Chondrocyte (in vitro differentiated cells): ENCODE measurements at regions not wholly inside any gene's neighbourhood (a gene's known extent, or its start where the extent isn't known, plus 50 kb on each side); places are given as distances from the start of the nearest gene placed in this dataset.
A peak's percentile ranks its signal among the peaks of the same experiment; 100 is the strongest.

Experiments
- DNase-seq: peaks from one replicate; pipeline ENCODE4 v3.0.0; 2021; ENCODE audit warnings: mixed read lengths, low spot score
- H3K27ac Mint-ChIP-seq: one replicate; pipeline ENCODE4 v1.8.0; 2021; ENCODE audit warnings: mild to moderate bottlenecking, moderate library complexity, mixed read lengths; ENCODE audit not compliant: unreplicated experiment
- H3K27me3 Mint-ChIP-seq: 2 replicates; pipeline ENCODE4 v1.8.0; 2021; ENCODE audit warnings: low read depth, mixed read lengths
- H3K36me3 Mint-ChIP-seq: 2 replicates; pipeline ENCODE4 v1.8.0; 2021; ENCODE audit warnings: low read depth, mixed read lengths
- H3K4me1 Mint-ChIP-seq: 2 replicates; pipeline ENCODE4 v1.8.0; 2021; ENCODE audit warnings: low read depth, mild to moderate bottlenecking, mixed read lengths
- H3K4me3 Mint-ChIP-seq: one replicate; pipeline ENCODE4 v1.8.0; 2021; ENCODE audit warnings: mild to moderate bottlenecking, moderate library complexity, mixed read lengths; ENCODE audit not compliant: unreplicated experiment
- H3K9me3 Mint-ChIP-seq: 2 replicates; pipeline ENCODE4 v1.8.0; 2021; ENCODE audit warnings: low read depth, mixed read lengths
- TF ChIP-seq, protein P1 (sequence below): fragments of 200-600 bp; sonication (generic); IDR thresholded peaks from 2 replicates; pipeline ENCODE4 v1.5.0; 2021; ENCODE audit warnings: antibody characterized with exemption, mild to moderate bottlenecking, moderate library complexity

DNA sequence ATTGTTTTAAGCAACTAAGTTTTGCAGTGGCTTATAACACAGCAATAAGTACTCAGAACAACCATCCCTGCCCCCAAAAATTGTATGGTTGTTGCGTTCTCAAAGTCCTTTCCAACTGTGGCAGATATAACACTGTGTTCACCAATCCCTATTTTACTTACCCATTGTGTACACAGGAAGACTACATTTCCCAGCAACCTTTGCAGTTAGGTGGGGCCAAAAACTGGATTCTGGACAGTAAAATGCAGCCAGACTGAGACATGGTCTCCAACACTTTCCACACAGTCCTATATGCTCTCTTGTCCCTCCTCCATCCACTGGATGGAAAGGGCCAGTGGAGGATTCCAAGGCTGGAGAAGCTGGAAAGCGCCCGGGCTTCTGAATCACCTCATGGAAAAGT is 523.6 kb downstream of the BCOR start:
- peaks cover 14% of the 10 kb centered on the region for H3K27me3 Mint-ChIP-seq
- H3K4me1 Mint-ChIP-seq, result peaks cover 15% of the 10 kb centered on the region
- H3K9me3 Mint-ChIP-seq, result peaks cover 7% of the 10 kb centered on the region
- no peak for DNase-seq
- no peak overlapping the region for H3K4me3 Mint-ChIP-seq
- TF ChIP-seq, protein P1, sequence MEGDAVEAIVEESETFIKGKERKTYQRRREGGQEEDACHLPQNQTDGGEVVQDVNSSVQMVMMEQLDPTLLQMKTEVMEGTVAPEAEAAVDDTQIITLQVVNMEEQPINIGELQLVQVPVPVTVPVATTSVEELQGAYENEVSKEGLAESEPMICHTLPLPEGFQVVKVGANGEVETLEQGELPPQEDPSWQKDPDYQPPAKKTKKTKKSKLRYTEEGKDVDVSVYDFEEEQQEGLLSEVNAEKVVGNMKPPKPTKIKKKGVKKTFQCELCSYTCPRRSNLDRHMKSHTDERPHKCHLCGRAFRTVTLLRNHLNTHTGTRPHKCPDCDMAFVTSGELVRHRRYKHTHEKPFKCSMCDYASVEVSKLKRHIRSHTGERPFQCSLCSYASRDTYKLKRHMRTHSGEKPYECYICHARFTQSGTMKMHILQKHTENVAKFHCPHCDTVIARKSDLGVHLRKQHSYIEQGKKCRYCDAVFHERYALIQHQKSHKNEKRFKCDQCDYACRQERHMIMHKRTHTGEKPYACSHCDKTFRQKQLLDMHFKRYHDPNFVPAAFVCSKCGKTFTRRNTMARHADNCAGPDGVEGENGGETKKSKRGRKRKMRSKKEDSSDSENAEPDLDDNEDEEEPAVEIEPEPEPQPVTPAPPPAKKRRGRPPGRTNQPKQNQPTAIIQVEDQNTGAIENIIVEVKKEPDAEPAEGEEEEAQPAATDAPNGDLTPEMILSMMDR, result no peak
- H3K27ac Mint-ChIP-seq, result no peak overlapping the region
- H3K36me3 Mint-ChIP-seq, result no peaks in the 10 kb centered on the region

DNA sequence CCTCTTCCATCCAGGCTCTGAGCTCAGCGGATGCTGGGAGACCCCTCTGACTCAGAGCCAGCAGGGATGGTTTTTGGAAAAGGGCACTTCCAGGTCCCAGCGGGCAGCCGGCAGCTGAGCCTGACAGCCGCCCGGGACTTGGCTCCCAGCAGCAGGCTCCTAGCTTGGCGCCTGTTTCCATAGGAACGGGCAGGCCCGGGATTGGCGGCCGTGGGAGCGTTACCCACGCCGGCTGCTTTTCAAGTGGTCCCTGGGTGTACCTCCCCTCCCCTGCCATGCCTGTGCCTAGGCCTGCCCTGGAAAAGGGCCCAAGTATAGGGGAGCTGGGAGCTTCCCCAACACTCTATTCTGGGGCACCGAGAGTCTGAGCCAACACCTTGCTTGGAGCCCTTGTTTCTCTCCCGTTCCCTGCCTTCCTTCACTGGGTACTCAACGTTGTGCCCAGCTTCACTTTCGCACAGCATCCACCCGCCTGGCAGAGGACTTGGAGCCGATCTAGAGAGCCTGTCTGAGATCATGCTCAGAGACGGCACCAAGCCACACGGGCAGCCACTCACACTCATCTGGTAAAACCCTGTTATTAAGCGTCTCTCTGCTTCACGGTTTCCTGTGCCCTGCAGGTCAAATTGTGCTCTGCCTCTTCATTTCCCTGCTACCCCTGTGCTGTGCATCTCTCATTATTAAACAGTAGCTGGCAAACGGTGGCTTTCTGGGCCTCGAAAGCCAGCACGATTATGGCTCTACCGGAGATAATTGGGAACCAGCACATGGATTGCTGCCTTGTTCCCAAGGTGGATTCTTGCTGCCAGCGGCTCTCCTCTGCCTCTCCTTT is 521.5 kb downstream of the BCOR start:
- Mint-ChIP-seq H3K27ac (peak overlapping the region; percentile 27), H3K27me3 (peaks cover 12% of the 10 kb centered on the region), H3K9me3 (peaks cover 10% of the 10 kb centered on the region), H3K36me3 (no peaks in the 10 kb centered on the region), H3K4me3 (no peak overlapping the region), H3K4me1 (peaks cover 15% of the 10 kb centered on the region)
- no peak for DNase-seq
- TF ChIP-seq, protein P1, result no peak

DNA sequence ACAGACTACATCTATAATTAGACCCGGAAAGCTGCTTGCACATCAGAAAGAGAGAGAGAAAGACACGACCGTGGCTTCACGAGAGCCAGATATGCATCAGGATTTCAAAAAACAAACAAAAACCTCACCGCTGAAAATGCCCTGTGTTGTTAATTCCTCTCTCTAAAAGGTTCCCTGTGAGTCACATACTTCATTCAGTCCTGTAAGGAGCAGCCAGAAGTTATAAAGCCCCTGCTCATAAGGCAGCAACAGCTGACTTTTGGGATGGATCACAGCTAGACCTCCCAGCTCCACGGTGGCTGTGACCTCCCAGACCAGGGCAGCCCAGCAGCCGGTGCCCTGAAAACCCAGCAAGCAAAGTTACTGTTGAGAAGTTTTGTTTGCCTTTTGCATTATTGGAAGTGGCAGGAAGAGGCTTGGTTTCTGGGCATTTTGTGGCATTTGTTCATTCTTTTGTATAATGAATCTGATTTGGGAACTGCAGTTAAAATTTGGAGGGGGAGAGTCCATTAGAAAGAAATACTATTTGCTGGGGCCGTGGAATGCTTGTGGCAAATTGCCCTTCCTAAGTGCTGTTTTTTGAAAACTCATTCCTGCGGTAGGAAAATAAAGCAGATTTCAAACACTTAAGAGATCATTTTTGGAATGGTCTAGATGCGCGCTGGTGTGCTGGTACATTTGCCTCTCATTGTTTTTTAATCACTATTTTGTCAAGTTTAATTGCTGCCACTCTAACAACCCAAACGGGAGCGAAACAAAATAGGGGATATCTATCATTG is 520.4 kb downstream of the BCOR start:
- Mint-ChIP-seq H3K36me3 (no peaks in the 10 kb centered on the region), H3K4me1 (peaks cover 15% of the 10 kb centered on the region), H3K4me3 (no peak overlapping the region), H3K27me3 (peaks cover 12% of the 10 kb centered on the region), H3K27ac (no peak overlapping the region), H3K9me3 (peaks cover 10% of the 10 kb centered on the region)
- DNase-seq, result no peak
- TF ChIP-seq, protein P1, result no peak

DNA sequence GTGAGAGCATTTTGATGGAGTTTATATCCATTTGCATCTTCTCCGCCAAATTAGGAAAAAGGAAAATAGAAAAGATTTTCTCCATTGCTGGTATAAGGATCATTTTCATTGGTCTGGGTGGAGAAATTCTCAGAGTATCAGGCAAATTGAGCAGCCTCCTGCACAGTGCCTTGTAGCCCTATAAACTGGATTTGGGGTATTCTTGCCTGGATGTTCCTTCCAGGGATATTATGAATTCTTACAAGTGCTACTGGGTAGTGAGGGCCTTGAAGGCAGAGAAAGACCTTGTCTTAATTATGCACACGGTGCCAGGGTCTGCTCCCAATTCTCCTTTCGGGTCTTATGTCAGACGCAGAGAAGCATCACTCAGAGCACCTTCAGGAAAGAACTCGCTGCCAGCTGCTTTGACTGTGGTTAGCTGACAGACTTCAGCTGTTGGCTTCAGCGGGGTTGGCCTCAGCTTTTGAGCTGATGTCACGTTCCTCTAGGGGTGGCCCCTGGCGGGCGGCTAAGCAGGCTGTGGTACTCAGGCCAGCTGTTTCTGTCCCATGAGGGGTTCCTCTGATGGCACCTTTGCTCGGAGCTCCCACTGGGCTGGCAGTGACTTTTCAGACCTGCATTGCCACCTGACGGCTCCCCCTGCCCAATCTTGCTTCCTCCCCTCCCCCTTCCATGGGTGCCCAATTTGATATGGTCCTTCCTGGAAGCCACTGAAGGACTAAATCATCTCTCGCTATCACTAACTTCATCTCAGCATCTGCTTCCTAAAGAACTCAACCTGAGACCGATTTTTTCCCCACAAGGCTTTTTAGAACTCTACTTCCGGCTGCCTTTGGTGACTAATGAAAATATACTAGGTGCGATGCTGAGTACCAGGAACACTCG is 519.5 kb downstream of the BCOR start:
- H3K27me3 Mint-ChIP-seq, result peaks cover 10% of the 10 kb centered on the region
- H3K27ac Mint-ChIP-seq, result no peak overlapping the region
- peaks cover 9% of the 10 kb centered on the region for H3K9me3 Mint-ChIP-seq
- no peak for DNase-seq
- TF ChIP-seq, protein P1, result no peak
- H3K4me1 Mint-ChIP-seq, result peaks cover 15% of the 10 kb centered on the region
- H3K4me3 Mint-ChIP-seq, result no peak overlapping the region
- H3K36me3 Mint-ChIP-seq, result no peaks in the 10 kb centered on the region

DNA sequence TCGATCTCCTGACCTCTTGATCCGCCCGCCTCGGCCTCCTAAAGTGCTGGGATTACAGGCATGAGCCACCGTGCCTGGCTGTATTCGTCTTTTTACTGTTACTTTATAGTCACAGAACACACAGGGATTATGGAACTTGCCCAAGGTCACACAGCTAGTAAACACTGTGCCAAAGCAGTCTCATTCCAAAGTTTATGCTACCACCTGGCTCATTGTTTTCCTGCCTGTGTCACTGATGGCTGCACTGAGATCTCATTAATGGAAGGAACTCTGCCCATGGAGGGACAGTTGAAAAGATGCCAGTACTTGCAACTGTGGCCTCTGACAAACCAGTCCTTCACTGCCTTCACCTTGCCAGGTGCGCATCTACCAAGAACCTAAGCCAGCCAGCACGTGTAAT is 517.7 kb downstream of the BCOR start:
- Mint-ChIP-seq H3K9me3 (peaks cover 17% of the 10 kb centered on the region), H3K27me3 (peaks cover 10% of the 10 kb centered on the region), H3K4me3 (no peak overlapping the region), H3K36me3 (no peaks in the 10 kb centered on the region), H3K4me1 (peaks cover 15% of the 10 kb centered on the region), H3K27ac (no peak overlapping the region)
- no peak for DNase-seq
- TF ChIP-seq, protein P1, result no peak
